GM12878 (cell line): ENCODE measurements at regions not wholly inside any gene's neighbourhood (a gene's known extent, or its start where the extent isn't known, plus 50 kb on each side); places are given as distances from the start of the nearest gene placed in this dataset.
"Not testable (repeated sequence)": the region's sequence is repeated elsewhere in the genome, so short reads cannot be mapped to it uniquely, and the experiment has no call there.

ENCODE experiments used
- ATAC-seq: fragments of 200-7000 bp; cut with Tn5 transposase; 3 replicates; pipeline ENCODE4 v1.9.1; 2020; ENCODE audit warnings: mild to moderate bottlenecking, moderate library complexity
- BruUV-seq: library from RNA; stranded (reverse); fragments of 400-500 nt; replicated peaks from 2 replicates; lab custom pipeline; 2021; lab: Mats Ljungman, UMichigan
- CTCF ChIA-PET: fragments of 300-600 bp; sonication (Branson Sonifier 250); formaldehyde crosslinking; extraction: SDS; loops from one replicate; lab custom pipeline; 2021; ENCODE audit warnings: inconsistent platforms; lab: Yijun Ruan, JAX
- POLR2A ChIA-PET: fragments of 350-600 bp; formaldehyde crosslinking; extraction: SDS; loops from one replicate; lab custom pipeline; 2021; ENCODE audit warnings: inconsistent platforms; lab: Charles Lee
- RAD21 ChIA-PET: fragments of 300-600 bp; sonication (Branson Sonifier 250); formaldehyde crosslinking; loops from one replicate; lab custom pipeline; 2023; ENCODE audit warnings: antibody characterized with exemption; ENCODE audit not compliant: unreplicated experiment; lab: Charles Lee
- SMC1A ChIA-PET: fragments of 300-600 bp; sonication (Branson Sonifier 250); formaldehyde crosslinking; loops from one replicate; lab custom pipeline; 2023; ENCODE audit not compliant: unreplicated experiment, uncharacterized antibody; lab: Charles Lee
- DNase-seq: peaks from one replicate; pipeline ENCODE4 v3.0.0-alpha.2; 2011; ENCODE audit warnings: low read depth, low spot score
- FAIRE-seq: peaks from 3 replicates; lab custom pipeline; 2011; peaks lifted over from hg19 to GRCh38; lab: Jason Lieb, UNC
- H2AFZ ChIP-seq: 2 replicates; pipeline ENCODE4 v1.6.0; 2011; ENCODE audit warnings: low read depth, low read length, control low read depth; ENCODE audit not compliant: control insufficient read depth
- H3K27ac ChIP-seq: 2 replicates; pipeline ENCODE4 v1.5.1; 2011; ENCODE audit warnings: control low read depth; ENCODE audit not compliant: control insufficient read depth, insufficient read depth
- H3K27me3 ChIP-seq, 2 experiments: replicated peaks in 1 of 2; 2 replicates each; pipeline versions ENCODE4 v1.6.0 to v1.6.1; 2011; ENCODE audit warnings: low read length in 1 of 2; ENCODE audit not compliant: control insufficient read depth in 2 of 2, insufficient read depth in 2 of 2
- H3K36me3 ChIP-seq, 2 experiments: 2 replicates each; pipeline ENCODE4 v1.5.1; 2011; ENCODE audit warnings: low read length in 1 of 2; ENCODE audit not compliant: control insufficient read depth in 2 of 2, insufficient read depth in 2 of 2
- H3K4me1 ChIP-seq: 2 replicates; pipeline ENCODE4 v1.6.1; 2011; ENCODE audit warnings: mild to moderate bottlenecking, low read length, moderate library complexity, mixed read lengths; ENCODE audit not compliant: control insufficient read depth, insufficient read depth
- H3K4me2 ChIP-seq: 2 replicates; pipeline ENCODE4 v1.6.0; 2011; ENCODE audit warnings: control low read depth; ENCODE audit not compliant: control insufficient read depth, insufficient read depth
- H3K4me3 ChIP-seq: fragments of 200-600 bp; sonication (generic); 2 replicates; pipeline ENCODE4 v1.5.1; 2016
- H3K79me2 ChIP-seq: 2 replicates; pipeline ENCODE4 v1.6.0; 2011; ENCODE audit warnings: low read length; ENCODE audit not compliant: control insufficient read depth, insufficient read depth
- H3K9ac ChIP-seq: 2 replicates; pipeline ENCODE4 v1.8.0; 2011; ENCODE audit warnings: low read length, control low read depth, mixed read lengths; ENCODE audit not compliant: control insufficient read depth, insufficient read depth
- H3K9me3 ChIP-seq: replicated peaks from 3 replicates; pipeline ENCODE4 v1.5.1; 2011; ENCODE audit warnings: mild to moderate bottlenecking, low read length; ENCODE audit not compliant: control insufficient read depth, insufficient read depth
- H4K20me1 ChIP-seq: 2 replicates; pipeline ENCODE4 v1.6.0; 2011; ENCODE audit not compliant: control insufficient read depth, insufficient read depth
- CTCF ChIP-seq, 3 experiments: IDR thresholded peaks in 2 of 3; conservative IDR thresholded peaks in 1 of 3; 2 replicates each; pipeline ENCODE4 v1.5.1; 2011; ENCODE audit warnings: low read depth in 3 of 3, low read length in 3 of 3, mild to moderate bottlenecking in 3 of 3, control low read depth in 2 of 3, moderate library complexity in 2 of 3, inconsistent platforms in 1 of 3, mixed read lengths in 1 of 3; ENCODE audit not compliant: control insufficient read depth in 2 of 3, insufficient read depth in 1 of 3; ENCODE audit errors: extremely low read depth in 1 of 3
- RCOR1 ChIP-seq: conservative IDR thresholded peaks from 2 replicates; pipeline ENCODE4 v1.6.1; 2012; ENCODE audit warnings: low read depth, low read length, improper control_type of control experiment
- RUNX3 ChIP-seq: IDR thresholded peaks from 2 replicates; pipeline ENCODE4 v1.6.1; 2012; ENCODE audit warnings: low read length, inconsistent platforms
- WGBS: methylation state at CpG from one replicate; pipeline ENCODE4 v1.1.6; 2016; ENCODE audit warnings: low lambda C conversion rate; ENCODE audit not compliant: insufficient replicate concordance, insufficient coverage; ENCODE audit errors: missing lambda C conversion rate; 5-methylcytosine and 5-hydroxymethylcytosine counted together
- in situ Hi-C: fragments of 300-500 bp; cut with MboI; formaldehyde crosslinking; loops from 9 replicates; pipeline ENCODE4 v1.14.3; 2018; ENCODE audit warnings: mixed read lengths
- intact Hi-C: fragments of 100-400 bp; cut with micrococcal nuclease; formaldehyde crosslinking; loops from one replicate; pipeline ENCODE4 v1.14.2; 2022; ENCODE audit not compliant: unreplicated experiment

GRCh38 chr5:20276-20675 is 71.7 kb upstream of the PLEKHG4B start:
- H2AFZ ChIP-seq, H3K9me3 ChIP-seq, POLR2A ChIA-PET, ATAC-seq, CTCF ChIA-PET, RAD21 ChIA-PET, DNase-seq, intact Hi-C loops, SMC1A ChIA-PET, H3K79me2 ChIP-seq, H3K36me3 ChIP-seq, in situ Hi-C loops, BruUV-seq, H3K4me3 ChIP-seq, H3K4me2 ChIP-seq, FAIRE-seq, H3K27me3 ChIP-seq, H4K20me1 ChIP-seq, H3K9ac ChIP-seq, H3K4me1 ChIP-seq, H3K27ac ChIP-seq: not testable (repeated sequence)
- WGBS = 48% methylated on average over 6 of the region's 6 CpGs

DNA sequence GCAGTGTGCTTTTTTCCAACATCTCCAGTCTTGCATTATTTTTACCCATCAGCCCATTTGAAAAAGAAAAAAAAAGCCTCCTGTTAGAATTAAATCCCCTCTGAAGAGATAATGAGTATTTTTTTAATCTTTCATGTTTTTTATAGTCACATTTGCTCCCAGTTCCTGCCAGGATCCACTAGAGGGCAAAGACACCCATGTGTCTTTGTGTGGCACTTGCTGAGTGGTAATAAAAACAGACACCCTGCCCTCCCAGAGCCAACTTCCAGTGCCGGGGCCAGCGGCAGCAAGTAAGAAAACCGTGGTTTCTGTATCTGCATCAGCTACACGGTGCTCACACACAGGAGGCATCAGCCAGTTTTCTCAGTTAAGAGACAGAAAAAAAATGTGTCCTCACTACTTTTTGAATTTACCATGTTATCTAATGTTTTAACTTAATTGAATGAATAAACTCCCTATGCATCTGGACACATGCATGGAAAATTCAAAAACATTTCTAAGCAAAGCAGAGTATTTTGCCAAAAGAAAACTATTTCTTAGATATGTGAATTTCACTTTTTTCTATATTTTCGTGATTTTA is 70.2 kb upstream of the PLEKHG4B start:
- H3K27ac ChIP-seq = no peak overlapping the region
- H3K9me3 ChIP-seq = no peaks in the 10 kb centered on the region
- H3K4me1 ChIP-seq = no peaks in the 10 kb centered on the region
- H3K4me3 ChIP-seq = no peak overlapping the region
- intact Hi-C loops = no loop called here
- no peak for DNase-seq
- H3K36me3 ChIP-seq = no peaks in the 10 kb centered on the region
- H4K20me1 ChIP-seq = no peaks in the 10 kb centered on the region
- ChIA-PET POLR2A (no interaction called here), RAD21 (no interaction called here), SMC1A (interaction anchor here (0.6 kb wide), 1 partner anchor 131 kb away, joined by 3 read pairs; no protein-coding TSS in a partner anchor), CTCF (no interaction called here)
- no TSS peak for BruUV-seq
- no peak for TF ChIP-seq RCOR1
- no peak for TF ChIP-seq RUNX3
- TF ChIP-seq CTCF (IDR thresholded peaks at IDR 0.05 in 2 of 3, conservative IDR thresholded peaks at IDR 0.05 in 1 of 3; ENCODE audit: control insufficient read depth in 2 of 3, extremely low read depth in 1 of 3, insufficient read depth in 1 of 3, low read depth in 3 of 3, low read length in 3 of 3) = 0 out of 6 replicates have a peak, but pooled peaks of 1 of the 3 experiments have one; percentile 10
- ATAC-seq = no peak
- H3K9ac ChIP-seq = no peak overlapping the region
- H3K27me3 ChIP-seq = no peaks in the 10 kb centered on the region
- FAIRE-seq = no peak
- no peak overlapping the region for H2AFZ ChIP-seq
- H3K4me2 ChIP-seq = no peak overlapping the region
- WGBS = 23% methylated on average over 5 of the region's 5 CpGs
- H3K79me2 ChIP-seq = no peaks in the 10 kb centered on the region
- in situ Hi-C loops = no loop called here

DNA sequence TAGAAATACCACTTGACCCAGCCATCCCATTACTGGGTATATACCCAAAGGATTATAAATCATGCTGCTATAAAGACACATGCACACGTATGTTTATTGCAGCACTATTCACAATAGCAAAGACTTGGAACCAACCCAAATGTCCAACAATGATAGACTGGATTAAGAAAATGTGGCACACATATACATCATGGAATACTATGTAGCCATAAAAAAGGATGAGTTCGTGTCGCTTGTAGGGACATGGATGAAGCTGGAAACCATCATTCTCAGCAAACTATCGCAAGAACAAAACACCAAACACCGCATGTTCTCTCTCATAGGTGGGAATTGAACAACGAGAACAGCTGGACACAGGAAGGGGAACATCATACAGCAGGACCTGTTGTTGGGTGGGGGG is 68.1 kb upstream of the PLEKHG4B start:
- WGBS = 34% methylated on average over 6 of the region's 6 CpGs
- SMC1A ChIA-PET, RAD21 ChIA-PET: not testable (repeated sequence)

More for the DNA sequence above, 68.1 kb upstream of the PLEKHG4B start:
- CTCF ChIA-PET = interaction anchor here (0.6 kb wide), 1 partner anchor 293 kb away, joined by 3 read pairs; no protein-coding TSS in a partner anchor
- H3K9ac ChIP-seq, in situ Hi-C loops, H3K4me2 ChIP-seq, ATAC-seq, H2AFZ ChIP-seq, H3K27me3 ChIP-seq, H3K27ac ChIP-seq, H3K9me3 ChIP-seq, intact Hi-C loops, H3K4me1 ChIP-seq, POLR2A ChIA-PET, FAIRE-seq, H3K79me2 ChIP-seq, H3K36me3 ChIP-seq, DNase-seq, BruUV-seq, H3K4me3 ChIP-seq, H4K20me1 ChIP-seq: not testable (repeated sequence)
